NCI-H748 treated with DMSO at 0.1 percent for 48 hours (cell line): ENCODE measurements at regions not wholly inside any gene's neighbourhood (a gene's known extent, or its start where the extent isn't known, plus 50 kb on each side); places are given as distances from the start of the nearest gene placed in this dataset.
"Not testable (repeated sequence)": the region's sequence is repeated elsewhere in the genome, so short reads cannot be mapped to it uniquely, and the experiment has no call there.

Experiments used
- DNase-seq: peaks from one replicate; lab custom pipeline; 2025; lab: John Stamatoyannopoulos, UW

DNA sequence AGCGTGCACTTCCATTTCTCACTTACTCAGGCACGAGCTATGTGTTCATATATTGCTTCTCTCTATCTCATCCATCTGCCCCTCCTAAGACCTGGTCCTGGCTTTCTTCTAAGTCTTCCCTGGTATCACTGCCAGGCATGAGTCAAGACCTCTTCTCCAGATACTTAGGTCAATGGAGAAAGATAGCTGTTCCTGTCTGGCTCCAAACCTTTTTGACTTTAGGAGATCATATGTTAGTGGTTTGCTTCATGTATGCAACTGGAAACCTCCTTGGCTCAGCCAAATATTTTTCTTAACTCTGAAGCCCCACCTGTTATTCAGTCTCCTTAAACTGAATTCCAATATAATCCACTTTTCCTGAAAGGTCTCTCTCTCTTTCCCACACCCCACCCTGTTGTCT is 211.6 kb upstream of the PTBP2 start:
- DNase-seq = no peak

DNA sequence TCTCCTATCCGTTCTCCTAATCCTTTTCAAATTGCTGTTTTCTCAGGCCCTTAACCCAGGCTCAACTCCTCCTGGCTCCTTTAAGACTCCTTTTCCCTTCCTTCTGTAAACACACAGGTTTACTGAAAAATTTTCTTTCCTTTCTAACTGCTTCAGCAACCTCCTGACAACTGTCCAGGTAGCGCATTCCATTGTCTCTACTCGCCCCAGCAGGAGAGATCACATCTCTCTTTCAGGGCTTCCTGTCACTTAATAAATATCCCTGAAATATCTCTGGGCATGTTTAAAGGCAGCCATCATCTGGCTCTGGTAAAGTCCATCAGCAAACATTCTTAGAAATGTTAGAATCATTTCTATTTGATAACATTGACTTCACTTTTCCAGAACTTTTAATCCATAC is 211.2 kb upstream of the PTBP2 start:
- DNase-seq = no peak

DNA sequence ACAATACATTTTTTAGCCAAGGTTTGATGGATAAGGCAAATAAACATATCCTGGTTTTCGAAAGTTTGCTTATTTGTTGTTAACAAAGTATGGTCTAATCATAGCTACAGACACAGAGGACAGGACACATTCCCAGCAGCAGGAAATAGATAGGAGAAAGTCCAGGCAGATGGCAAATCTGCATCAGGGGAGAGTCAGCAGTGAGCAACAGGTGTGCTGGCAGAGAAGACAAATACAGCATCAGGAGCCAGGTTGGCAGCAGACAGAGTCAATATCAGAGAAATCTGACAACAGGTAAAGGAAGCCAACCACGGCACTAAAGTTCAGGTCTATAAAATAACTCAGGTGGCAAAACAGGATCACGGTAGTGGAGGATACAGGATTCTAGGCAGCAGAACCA is 210.7 kb upstream of the PTBP2 start:
- no peak for DNase-seq

DNA sequence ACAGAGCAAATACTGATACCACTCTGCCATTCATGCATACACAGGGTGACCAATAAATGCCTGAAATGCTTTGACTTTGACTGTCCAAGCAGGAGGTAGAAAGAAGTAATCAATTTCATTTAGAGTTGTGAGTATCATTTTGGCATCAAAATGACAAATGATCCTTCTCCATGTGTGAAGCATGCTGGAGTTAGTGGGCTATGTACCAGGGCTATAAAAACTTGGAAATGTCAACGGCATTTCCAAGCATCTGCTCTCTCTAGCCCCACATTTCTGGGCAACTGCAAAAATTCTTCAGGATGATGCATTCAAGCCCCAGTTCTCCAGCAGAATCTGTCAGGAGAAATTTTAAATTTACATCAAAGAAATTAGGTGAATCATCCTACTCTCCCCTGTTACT is 208.4 kb upstream of the PTBP2 start:
- no peak for DNase-seq

DNA sequence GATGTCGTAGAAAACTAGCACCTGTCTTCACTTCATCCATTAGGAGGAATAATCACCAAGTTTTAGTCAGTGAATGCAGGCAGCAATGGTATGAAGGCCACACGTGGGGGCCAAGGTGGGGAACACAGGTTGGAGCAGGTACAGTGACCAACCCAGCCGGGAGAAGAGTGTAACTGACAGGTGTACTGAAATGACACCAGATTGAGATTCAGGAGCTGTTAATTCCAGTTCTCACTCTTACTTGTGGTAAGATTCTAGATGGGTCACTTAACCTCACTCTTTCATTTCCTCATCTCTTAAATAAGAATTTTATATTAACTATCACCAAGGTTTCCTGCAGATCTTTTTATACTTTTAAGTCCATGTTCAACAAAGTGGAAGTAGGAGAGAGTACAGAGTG is 206.2 kb upstream of the PTBP2 start:
- no peak for DNase-seq

DNA sequence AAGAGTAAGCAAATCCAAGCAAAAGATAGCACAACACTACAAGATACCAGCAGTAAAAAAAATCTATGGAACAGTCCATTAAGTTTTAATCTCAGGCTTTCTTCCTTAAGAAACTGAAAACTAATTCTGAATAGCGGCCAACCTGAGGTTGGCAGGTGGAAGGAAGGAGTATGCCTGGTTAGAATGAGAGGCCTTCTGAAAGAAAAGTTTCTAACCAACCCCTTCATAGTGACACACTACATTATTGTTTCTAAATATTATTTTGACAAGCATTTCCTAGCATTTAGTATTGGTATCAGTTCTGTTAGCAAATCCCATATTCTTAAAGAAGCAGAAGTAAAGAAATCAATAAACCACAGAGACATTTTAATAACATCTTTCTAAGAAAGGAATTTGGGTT is 205.7 kb upstream of the PTBP2 start:
- no peak for DNase-seq

DNA sequence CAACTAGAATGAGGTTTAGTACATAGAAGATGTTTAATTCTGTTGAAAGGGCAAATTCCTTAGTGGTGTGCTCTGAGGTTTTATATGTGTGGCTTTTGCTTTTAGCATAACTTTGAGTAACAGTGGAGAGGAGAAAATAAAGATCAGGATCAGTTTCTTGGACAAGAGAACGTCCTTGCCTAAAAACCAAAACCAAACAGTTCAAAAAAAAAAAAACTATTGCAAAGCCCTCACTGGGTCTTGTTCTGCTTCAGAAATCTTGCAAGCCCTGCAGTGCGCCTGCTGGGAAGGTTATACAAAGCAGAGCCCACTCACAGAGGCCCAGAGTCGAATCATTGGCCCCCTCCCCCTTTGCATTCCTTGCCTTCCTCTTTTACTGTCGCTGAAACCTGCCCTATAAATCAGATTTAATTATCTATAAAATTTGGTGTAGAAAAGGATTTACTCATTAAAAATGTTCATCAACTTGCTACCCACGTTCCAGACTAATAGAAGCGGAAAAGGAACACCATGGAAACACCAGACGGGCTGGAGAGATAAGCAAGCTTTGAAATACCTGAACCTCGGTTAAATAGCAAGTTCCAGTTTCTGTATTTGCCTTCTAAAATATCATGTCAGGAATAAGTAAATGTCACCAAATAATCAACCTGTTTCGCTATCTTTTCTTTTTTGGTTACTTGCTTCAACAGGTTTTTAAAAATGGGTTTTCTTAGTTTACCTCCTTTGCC is 201.6 kb upstream of the PTBP2 start:
- no peak for DNase-seq

DNA sequence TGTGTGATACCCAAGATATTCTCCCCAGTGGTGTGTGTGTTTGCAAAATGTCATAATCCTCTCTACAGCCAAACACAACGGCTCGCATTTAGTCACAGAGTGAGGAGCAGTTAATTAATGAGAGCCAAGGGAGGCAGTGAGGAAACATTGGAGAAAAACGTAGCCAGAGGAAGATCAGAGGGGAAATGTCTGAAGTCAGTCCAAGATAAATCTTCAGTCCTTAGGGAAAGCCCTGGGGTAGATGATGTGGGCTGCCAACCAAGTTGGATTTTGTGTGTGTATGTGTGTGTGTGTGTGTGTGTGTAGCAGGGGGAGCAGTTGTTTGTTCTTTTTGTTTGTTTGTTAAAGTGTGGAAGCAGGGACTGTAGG is 201.0 kb upstream of the PTBP2 start:
- DNase-seq = no peak

DNA sequence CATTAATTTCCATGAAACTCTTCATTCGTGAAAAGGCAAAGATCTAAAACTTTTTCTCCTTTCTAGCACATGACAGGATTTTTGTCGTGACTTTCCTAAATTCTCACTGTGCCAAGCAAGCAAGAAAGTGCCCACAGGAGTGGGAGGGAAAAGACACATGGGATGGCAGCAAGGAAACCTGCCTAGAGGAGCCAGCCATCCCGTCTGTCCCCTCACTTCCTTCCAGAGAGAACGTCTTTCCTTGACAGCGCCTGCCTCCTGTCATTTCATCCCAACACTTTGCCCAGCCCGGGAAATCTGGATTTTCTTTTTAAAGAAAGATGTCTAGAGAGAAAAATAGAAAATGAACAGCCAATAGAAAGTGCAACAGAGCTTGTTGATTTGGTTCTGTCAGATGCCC is 200.6 kb upstream of the PTBP2 start:
- DNase-seq = no peak

DNA sequence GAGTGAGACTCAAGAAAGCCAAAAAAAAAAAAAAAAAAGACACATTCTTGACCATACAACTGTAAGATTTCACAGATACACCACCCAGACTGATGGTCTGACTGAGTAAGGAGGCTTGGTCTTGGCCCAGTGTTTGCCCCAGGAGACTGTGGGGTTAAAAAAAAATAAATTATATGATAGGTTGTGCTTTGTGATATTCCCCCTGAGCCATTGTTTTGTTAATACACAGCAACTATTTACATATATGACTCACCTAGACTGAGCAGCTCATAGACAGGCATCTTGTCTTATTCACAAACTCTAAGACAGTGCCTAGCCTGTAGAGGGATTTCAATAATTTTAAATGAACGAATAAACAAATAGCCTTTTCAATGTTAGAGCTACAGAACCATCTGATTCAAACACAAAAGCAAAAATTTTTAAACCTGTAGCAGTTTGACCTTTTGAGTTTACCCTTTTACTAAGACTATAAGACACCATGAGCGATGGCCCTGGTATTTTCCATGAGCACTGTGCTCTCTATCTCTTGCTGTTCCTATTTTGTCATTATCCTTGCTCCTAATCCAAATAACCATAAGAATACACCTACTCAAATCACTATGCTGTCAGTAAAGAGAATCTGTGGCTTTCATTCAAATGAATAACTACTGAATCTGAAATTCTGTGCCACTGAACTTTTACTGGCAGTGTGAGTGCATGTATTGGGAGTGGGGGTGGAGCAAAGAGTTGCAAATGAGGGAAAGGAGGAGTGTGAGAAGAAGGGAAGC is 199.4 kb upstream of the PTBP2 start:
- DNase-seq = no peak

DNA sequence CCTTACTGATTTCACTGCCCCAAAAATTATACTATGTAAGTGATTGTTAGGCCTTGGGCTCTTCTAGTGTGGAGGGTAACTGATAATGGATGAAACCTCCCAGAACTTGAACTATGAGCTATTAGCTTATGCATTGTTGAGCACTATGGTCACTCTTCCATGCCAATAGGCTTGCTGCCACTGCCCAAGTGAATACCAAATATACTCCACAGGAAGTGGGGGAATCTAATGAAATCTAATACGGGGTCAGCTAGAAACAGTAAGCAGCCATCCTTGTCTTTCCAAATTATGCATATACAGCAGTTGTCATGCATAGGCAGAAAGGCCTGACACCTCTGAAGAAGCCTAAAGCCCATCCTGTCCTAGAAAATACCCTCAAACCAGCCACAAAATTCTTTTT is 198.7 kb upstream of the PTBP2 start:
- no peak for DNase-seq

DNA sequence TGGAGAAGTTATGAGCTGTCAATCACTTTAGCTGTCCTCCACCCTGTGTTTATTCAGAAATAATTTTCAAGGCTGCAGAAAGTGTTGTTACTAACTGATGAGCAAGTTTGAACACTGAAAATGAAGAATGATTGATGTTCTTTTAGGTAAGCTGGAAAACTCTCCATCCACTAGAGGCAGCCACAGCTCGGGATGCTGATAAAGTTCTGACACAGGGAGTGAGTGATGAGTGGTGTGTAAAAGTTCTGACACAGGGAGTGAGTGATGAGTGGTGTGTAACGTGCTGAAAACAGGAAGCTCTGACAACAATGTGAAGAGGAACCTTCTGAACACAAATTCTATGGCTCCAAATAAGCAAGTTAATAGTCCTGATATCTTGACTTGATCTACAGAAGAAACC is 197.5 kb upstream of the PTBP2 start:
- no peak for DNase-seq

DNA sequence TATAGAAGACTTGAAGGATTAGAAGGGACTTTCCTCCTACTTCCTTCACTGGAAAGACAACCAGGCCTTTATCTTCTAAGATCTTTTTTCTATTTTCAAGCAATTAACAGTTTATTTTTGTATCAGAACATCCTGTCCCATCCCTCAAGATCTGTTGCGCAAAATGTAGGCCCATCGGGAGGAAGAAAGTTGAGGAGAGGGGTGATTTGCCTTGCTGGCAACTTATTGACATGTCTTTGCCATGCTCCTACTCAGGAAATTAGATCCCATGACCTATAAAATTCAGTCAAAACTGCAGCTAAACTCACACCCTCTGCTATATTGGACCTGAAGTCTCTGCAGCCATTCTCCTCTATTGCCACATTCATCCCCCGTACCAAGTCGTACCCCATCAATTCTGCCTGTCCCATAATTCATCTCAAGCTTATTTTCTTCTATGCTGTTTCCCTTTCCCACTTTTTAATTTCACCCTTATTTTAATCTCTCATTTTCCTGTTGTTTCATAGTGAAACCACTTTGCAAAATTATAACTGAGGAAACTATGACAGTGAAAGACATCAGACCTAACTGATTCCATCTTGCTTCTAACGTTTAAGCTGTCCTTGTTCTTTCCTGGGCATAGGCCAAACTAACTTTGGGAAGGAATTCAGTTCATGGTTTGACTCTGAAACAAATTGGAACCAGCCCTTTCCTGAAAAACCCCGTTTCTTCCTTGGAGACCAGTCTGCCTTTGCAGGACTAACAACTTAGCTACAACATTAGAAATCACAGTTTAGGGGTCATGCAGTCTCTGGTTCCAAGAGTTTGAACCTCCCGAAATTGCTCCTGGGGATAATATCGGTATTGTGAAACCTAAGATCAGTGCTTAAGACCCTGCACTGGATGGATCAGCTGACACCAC is 195.7 kb upstream of the PTBP2 start:
- DNase-seq = no peak

DNA sequence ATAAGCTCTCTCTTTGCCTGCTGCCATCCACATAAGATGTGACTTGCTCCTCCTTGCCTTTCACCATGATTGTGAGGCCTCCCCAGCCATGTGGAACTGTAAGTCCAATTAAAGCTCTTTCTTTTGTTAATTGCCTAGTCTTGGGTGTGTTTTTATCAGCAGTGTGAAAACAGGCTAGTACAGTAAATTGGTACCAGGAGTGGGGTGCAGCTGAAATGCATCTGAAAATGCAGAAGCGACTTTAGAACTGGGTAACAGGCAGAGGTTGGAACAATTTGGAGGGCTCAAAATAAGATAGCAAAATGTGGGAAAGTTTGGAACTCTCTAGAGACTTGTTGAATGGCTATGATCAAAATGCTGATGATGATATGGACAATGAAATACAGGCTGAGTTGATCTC is 192.9 kb upstream of the PTBP2 start:
- DNase-seq = not testable (repeated sequence)

DNA sequence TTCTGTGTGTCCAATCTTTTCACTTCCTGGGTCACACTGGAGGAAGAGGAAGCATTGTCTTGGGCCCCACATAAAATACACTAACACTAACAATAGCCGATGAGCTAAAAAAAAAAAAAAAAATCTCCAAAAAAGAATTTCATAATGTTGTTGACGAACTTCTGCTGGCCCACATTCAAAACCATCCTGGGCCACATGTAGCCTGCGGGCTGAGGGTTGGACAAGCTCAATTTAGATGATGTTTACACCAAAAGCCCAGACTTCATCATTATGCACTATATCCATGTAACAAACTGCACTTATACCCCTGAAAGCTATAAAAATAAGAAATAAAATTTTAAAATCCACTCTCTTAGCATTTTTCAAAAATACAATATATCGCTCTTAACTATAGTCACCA is 187.8 kb upstream of the PTBP2 start:
- DNase-seq = no peak

DNA sequence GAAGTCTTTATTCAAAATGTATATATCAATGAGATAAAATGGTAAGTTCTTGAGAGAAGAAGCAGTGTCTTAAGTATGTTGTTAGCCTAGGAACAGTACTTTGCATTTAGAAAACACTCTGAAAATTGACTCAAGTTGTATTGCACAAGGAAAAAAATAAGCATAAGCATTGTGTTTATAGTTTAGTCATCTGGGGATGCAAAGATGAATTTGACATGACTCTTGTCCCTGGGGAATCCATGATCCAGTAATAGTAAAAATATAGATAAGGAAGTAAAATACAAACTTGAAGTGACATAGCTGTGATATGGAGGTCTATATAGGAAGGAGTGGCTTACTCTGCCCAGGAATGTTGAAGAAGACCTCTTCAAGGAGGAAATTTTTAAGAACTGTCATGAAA is 185.0 kb upstream of the PTBP2 start:
- no peak for DNase-seq

DNA sequence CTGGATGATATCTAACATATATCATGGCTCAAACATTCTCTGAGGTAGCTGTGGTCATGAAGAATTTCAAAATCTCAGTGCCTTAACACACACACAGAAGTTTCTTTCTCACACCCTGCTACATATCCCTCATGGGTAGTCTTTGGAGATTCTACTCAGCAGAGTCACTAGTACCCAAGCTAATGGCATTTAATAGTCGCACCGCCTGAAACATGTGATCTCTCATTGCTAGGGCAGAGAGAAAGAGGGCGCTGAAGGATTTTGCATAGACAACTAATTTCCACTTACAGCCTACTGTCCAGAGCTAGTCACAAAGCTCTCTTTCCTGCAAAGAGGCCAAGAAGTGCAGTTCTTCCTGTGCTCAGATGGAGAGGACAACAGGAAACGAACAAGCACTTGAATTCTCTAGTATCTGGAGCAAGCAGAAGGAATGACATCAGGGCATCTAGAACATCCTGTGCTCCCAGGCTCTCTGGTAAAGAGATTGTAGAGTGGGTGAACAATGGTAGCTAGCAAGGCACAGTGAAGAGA is 183.4 kb upstream of the PTBP2 start:
- DNase-seq = no peak

DNA sequence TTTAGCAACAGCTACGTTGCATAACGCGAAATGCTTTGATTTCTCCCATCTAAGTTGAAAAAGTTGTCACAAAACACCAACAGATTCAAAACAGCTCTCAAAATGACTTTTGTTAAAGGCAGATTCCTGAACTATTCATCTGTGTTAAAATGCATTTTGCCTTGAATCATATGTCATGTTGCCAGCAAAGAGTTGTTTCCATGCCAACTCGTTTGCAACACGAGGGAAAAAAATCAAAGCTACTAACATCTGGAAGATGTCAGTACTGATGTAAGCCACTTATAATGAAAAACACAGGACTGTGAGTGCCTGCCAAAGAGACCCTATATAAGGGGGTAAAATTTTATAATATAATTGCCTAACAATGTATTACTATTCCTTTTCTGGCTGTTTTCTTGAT is 182.7 kb upstream of the PTBP2 start:
- no peak for DNase-seq

DNA sequence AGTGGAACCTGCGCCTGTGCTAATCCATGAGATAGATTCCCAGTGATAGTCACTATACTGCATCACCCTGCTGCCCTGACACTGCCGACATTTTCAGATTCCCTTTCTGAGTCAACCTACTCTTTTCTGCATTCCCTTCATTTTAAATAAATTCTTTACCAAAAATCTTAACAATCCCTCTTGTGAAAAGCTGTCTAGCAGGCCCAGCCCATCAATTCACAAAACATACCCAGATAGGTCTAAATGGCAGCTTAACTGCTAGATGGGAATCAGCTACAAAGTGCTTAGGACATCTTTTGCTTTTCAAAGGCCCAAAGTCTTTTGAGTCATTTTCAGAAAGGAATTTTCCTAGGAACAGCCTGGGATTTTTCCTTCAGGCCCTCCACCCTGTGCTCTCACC is 180.1 kb upstream of the PTBP2 start:
- DNase-seq = no peak

DNA sequence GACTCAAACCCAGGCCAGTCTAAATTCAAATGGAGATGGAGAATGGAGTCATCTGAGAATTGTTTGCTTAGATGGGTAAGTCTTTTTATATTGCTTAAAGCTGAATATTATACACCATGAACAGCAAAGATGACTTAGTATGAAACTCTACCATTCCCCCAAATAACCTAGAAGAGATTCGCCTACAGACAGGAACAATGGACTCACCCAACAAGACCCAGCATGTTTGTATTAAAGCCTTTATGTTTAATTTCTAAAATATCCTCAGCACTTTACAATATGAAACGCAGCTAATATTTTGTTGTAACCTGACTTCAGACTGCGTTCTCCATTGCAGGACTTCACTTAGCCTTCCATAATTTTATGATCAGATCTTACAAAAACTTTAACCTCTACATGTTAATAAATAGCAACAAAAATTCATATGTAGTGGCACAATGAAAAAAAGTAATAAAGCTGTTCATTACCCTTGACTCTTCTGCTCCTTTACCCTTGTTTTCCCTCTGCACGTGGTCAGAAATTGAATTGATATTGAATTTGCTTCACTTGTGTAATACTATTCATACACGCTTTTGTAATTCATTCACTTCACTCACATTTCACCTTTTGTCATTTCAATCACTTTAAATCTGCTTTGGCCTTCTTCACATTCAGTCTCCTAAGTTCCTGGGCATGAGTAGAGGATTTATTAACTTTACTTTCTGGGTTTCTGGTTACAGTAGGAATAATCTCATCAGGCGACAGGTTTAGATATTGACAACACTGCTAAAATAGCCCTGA is 177.3 kb upstream of the PTBP2 start:
- DNase-seq = no peak

DNA sequence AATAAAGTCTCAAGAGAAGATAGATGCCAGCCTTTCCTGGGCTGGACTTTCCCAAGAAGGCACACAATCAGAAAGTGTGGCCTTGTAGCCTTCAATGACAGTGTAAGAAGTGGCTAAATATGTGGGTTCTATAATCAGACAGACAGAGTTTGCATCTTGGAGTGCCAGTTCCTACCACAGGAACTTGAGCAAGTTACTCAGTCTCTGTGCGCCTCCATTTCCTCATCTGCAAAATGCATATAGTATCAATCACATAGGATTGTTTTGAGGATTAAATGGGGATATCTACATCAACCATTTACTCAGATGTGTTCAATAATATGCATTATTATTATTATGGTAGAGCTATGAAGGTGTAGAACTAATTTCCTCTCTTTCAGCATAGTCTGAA is 176.8 kb upstream of the PTBP2 start:
- DNase-seq = no peak
